Skeletal muscle satellite cell (primary cell): ENCODE measurements at regions not wholly inside any gene's neighbourhood (a gene's known extent, or its start where the extent isn't known, plus 50 kb on each side); places are given as distances from the start of the nearest gene placed in this dataset.
"Not testable (repeated sequence)": the region's sequence is repeated elsewhere in the genome, so short reads cannot be mapped to it uniquely, and the experiment has no call there.

Experiments
- H3K27me3 ChIP-seq: 2 replicates; pipeline ENCODE4 v1.7.0; 2013; ENCODE audit warnings: low read length; ENCODE audit not compliant: control insufficient read depth, insufficient read depth
- H3K36me3 ChIP-seq: 2 replicates; pipeline ENCODE4 v1.7.0; 2013; ENCODE audit warnings: mild to moderate bottlenecking, control low read depth, low read length; ENCODE audit not compliant: insufficient read depth
- H3K4me1 ChIP-seq: 2 replicates; pipeline ENCODE4 v1.7.0; 2013; ENCODE audit warnings: low read length; ENCODE audit not compliant: control insufficient read depth, insufficient read depth
- H3K4me2 ChIP-seq: 2 replicates; pipeline ENCODE4 v1.7.0; 2013; ENCODE audit warnings: mild to moderate bottlenecking, low read length
- H3K4me3 ChIP-seq: 2 replicates; pipeline ENCODE4 v1.7.0; 2013; ENCODE audit warnings: low read length
- H3K9ac ChIP-seq: 2 replicates; pipeline ENCODE4 v1.7.0; 2013; ENCODE audit warnings: mild to moderate bottlenecking, low read depth, low read length, moderate library complexity
- H3K9me3 ChIP-seq: replicated peaks from 2 replicates; pipeline ENCODE4 v1.7.0; 2013; ENCODE audit warnings: mild to moderate bottlenecking, control low read depth, low read length

- Histone ChIP-seq H3K4me2 (no peak overlapping the region), H3K9ac (no peak overlapping the region), H3K27me3 (no peaks in the 10 kb centered on the region), H3K9me3 (peaks cover 5% of the 10 kb centered on the region), H3K4me1 (no peaks in the 10 kb centered on the region), H3K4me3 (no peak overlapping the region), H3K36me3 (no peaks in the 10 kb centered on the region)
Observed at GRCh38 chr20:29086938-29087337, 2170.5 kb upstream of the DEFB115 start.

GRCh38 chr20:29087887-29088286 is 2169.6 kb upstream of the DEFB115 start:
- H3K4me3 ChIP-seq, H3K27me3 ChIP-seq, H3K4me1 ChIP-seq, H3K4me2 ChIP-seq, H3K36me3 ChIP-seq, H3K9ac ChIP-seq, H3K9me3 ChIP-seq: not testable (repeated sequence)

GRCh38 chr20:29088472-29088871 is 2169.0 kb upstream of the DEFB115 start:
- not testable (repeated sequence) for H3K4me2 ChIP-seq, H3K36me3 ChIP-seq, H3K9me3 ChIP-seq, H3K4me1 ChIP-seq, H3K9ac ChIP-seq, H3K27me3 ChIP-seq, H3K4me3 ChIP-seq

GRCh38 chr20:29089409-29089808 is 2168.1 kb upstream of the DEFB115 start:
- not testable (repeated sequence) for H3K27me3 ChIP-seq, H3K4me3 ChIP-seq, H3K9ac ChIP-seq, H3K4me1 ChIP-seq, H3K4me2 ChIP-seq, H3K36me3 ChIP-seq, H3K9me3 ChIP-seq

- not testable (repeated sequence) for H3K9me3 ChIP-seq, H3K4me2 ChIP-seq, H3K4me3 ChIP-seq, H3K36me3 ChIP-seq, H3K27me3 ChIP-seq, H3K4me1 ChIP-seq, H3K9ac ChIP-seq
Observed at GRCh38 chr20:29093958-29094357, 2163.5 kb upstream of the DEFB115 start.

- H3K4me1 ChIP-seq, H3K36me3 ChIP-seq, H3K4me2 ChIP-seq, H3K4me3 ChIP-seq, H3K9me3 ChIP-seq, H3K27me3 ChIP-seq, H3K9ac ChIP-seq: not testable (repeated sequence)
Observed at GRCh38 chr20:29096695-29097094, 2160.8 kb upstream of the DEFB115 start.

- H3K27me3 ChIP-seq, H3K4me1 ChIP-seq, H3K9ac ChIP-seq, H3K4me3 ChIP-seq, H3K9me3 ChIP-seq, H3K4me2 ChIP-seq, H3K36me3 ChIP-seq: not testable (repeated sequence)
Observed at GRCh38 chr20:29107884-29108283, 2149.6 kb upstream of the DEFB115 start.

- not testable (repeated sequence) for H3K36me3 ChIP-seq, H3K9ac ChIP-seq, H3K27me3 ChIP-seq, H3K4me2 ChIP-seq, H3K4me1 ChIP-seq, H3K9me3 ChIP-seq, H3K4me3 ChIP-seq
Observed at GRCh38 chr20:29109386-29109785, 2148.1 kb upstream of the DEFB115 start.

- H3K9me3 ChIP-seq = peaks cover 19% of the 10 kb centered on the region
- H3K9ac ChIP-seq = not testable (repeated sequence)
Observed at GRCh38 chr20:29115097-29115496, 2142.4 kb upstream of the DEFB115 start.

GRCh38 chr20:29119141-29119540 is 2138.3 kb upstream of the DEFB115 start:
- no peak overlapping the region for H3K4me2 ChIP-seq
- H3K9ac ChIP-seq = no peak overlapping the region
- no peak overlapping the region for H3K4me3 ChIP-seq
- no peaks in the 10 kb centered on the region for H3K27me3 ChIP-seq
- peaks cover 31% of the 10 kb centered on the region for H3K9me3 ChIP-seq
- no peaks in the 10 kb centered on the region for H3K4me1 ChIP-seq
- no peaks in the 10 kb centered on the region for H3K36me3 ChIP-seq

More at GRCh38 chr20:29115097-29115496, 2142.4 kb upstream of the DEFB115 start:
- H3K4me2 ChIP-seq, H3K27me3 ChIP-seq, H3K36me3 ChIP-seq, H3K4me3 ChIP-seq, H3K4me1 ChIP-seq: not testable (repeated sequence)

GRCh38 chr20:29119684-29120083 is 2137.8 kb upstream of the DEFB115 start:
- not testable (repeated sequence) for H3K27me3 ChIP-seq, H3K4me2 ChIP-seq, H3K4me3 ChIP-seq, H3K9ac ChIP-seq, H3K4me1 ChIP-seq, H3K36me3 ChIP-seq
- peaks cover 31% of the 10 kb centered on the region for H3K9me3 ChIP-seq

GRCh38 chr20:29120088-29120487 is 2137.4 kb upstream of the DEFB115 start:
- not testable (repeated sequence) for H3K27me3 ChIP-seq

GRCh38 chr20:29120575-29120974 is 2136.9 kb upstream of the DEFB115 start:
- H3K9me3 ChIP-seq = peaks cover 27% of the 10 kb centered on the region
- H3K36me3 ChIP-seq, H3K4me1 ChIP-seq, H3K27me3 ChIP-seq, H3K4me2 ChIP-seq, H3K9ac ChIP-seq, H3K4me3 ChIP-seq: not testable (repeated sequence)

More at GRCh38 chr20:29120088-29120487, 2137.4 kb upstream of the DEFB115 start:
- H3K4me1 ChIP-seq, H3K4me2 ChIP-seq, H3K36me3 ChIP-seq, H3K9ac ChIP-seq, H3K4me3 ChIP-seq: not testable (repeated sequence)
- peaks cover 28% of the 10 kb centered on the region for H3K9me3 ChIP-seq
